ENCODE measurements at regions not wholly inside any gene's neighbourhood (a gene's known extent, or its start where the extent isn't known, plus 50 kb on each side); places are given as distances from the start of the nearest gene placed in this dataset.
"Not testable (repeated sequence)": the region's sequence is repeated elsewhere in the genome, so short reads cannot be mapped to it uniquely, and the experiment has no call there.

GRCh38 chr1:143728802-143729448 lies 242.9 kb downstream of the FAM72C start:
- not testable (repeated sequence) for TF ChIP-seq EZH2 (IDR thresholded peaks at IDR 0.05; ENCODE audit: low read depth, low read length, severe bottlenecking); RNF2 (IDR thresholded peaks at IDR 0.05; ENCODE audit: borderline replicate concordance, low read depth, low read length, missing control alignments, poor library complexity, severe bottlenecking); MAX (IDR thresholded peaks at IDR 0.05); GTF2F1 (IDR thresholded peaks at IDR 0.05; ENCODE audit: borderline replicate concordance, low read depth, low read length); CTCF (IDR thresholded peaks at IDR 0.05; ENCODE audit: control extremely low read depth in 1 of 3, insufficient read depth in 1 of 3, low read depth in 1 of 3, low read length in 3 of 3); POLR2A (IDR thresholded peaks at IDR 0.05; ENCODE audit: control extremely low read depth in 1 of 2, low read depth in 2 of 2, low read length in 2 of 2); KDM1A (IDR thresholded peaks at IDR 0.05; ENCODE audit: borderline replicate concordance, low read length)
